Brain microvascular endothelial cell (primary cell): ENCODE measurements at regions not wholly inside any gene's neighbourhood (a gene's known extent, or its start where the extent isn't known, plus 50 kb on each side); places are given as distances from the start of the nearest gene placed in this dataset.

ENCODE experiments used
- DNase-seq: peaks from one replicate; pipeline ENCODE4 v3.0.0-alpha.2; 2020
- H3K27ac ChIP-seq: fragments of 250-450 bp; sonication (Bioruptor Pico); 2 replicates; pipeline ENCODE4 v1.5.1; 2020; ENCODE audit warnings: mild to moderate bottlenecking, moderate library complexity
- H3K27me3 ChIP-seq: fragments of 250-450 bp; sonication (Bioruptor Pico); replicated peaks from 2 replicates; pipeline ENCODE4 v1.5.1; 2020; ENCODE audit warnings: mild to moderate bottlenecking
- H3K36me3 ChIP-seq: fragments of 250-450 bp; sonication (Bioruptor Pico); replicated peaks from 2 replicates; pipeline ENCODE4 v1.5.1; 2020; ENCODE audit warnings: mild to moderate bottlenecking
- H3K4me3 ChIP-seq: 2 replicates; pipeline ENCODE4 v1.5.1; 2011; ENCODE audit warnings: low read depth, mild to moderate bottlenecking, control low read depth, low read length, moderate library complexity
- in situ Hi-C: cut with HindIII; loops from 2 replicates; pipeline ENCODE4 v1.10.0; 2017; ENCODE audit warnings: low sequenced_read_pairs, low pct_ligation_motif_present
- TF ChIP-seq, protein P1 (sequence below): IDR thresholded peaks from 2 replicates; pipeline ENCODE4 v1.5.1; 2011; ENCODE audit warnings: low read depth, mild to moderate bottlenecking, moderate library complexity, low read length, control low read depth, inconsistent platforms; ENCODE audit errors: missing control alignments

DNA sequence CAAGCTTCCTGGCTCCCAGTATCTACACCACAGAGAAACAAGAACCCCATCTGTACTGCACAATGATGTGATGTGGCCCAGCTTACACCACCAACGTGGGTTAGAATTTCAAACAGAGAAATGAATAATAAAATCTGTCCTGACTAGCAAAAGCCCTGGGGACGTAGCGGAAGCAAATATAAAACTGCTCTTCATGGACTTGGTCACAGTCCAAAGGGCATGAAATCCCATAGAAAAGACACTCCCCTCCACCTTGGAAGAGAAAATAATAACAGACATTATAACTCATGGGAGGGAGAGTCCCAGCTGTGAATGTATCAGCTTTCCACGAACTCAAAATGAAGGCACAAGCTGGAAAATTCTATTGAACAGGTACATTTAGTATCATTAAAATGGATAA is 205.3 kb upstream of the GALNT17 start:
- TF ChIP-seq, protein P1, sequence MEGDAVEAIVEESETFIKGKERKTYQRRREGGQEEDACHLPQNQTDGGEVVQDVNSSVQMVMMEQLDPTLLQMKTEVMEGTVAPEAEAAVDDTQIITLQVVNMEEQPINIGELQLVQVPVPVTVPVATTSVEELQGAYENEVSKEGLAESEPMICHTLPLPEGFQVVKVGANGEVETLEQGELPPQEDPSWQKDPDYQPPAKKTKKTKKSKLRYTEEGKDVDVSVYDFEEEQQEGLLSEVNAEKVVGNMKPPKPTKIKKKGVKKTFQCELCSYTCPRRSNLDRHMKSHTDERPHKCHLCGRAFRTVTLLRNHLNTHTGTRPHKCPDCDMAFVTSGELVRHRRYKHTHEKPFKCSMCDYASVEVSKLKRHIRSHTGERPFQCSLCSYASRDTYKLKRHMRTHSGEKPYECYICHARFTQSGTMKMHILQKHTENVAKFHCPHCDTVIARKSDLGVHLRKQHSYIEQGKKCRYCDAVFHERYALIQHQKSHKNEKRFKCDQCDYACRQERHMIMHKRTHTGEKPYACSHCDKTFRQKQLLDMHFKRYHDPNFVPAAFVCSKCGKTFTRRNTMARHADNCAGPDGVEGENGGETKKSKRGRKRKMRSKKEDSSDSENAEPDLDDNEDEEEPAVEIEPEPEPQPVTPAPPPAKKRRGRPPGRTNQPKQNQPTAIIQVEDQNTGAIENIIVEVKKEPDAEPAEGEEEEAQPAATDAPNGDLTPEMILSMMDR: no peak
- no peak overlapping the region for H3K4me3 ChIP-seq
- in situ Hi-C loops: no loop called here

DNA sequence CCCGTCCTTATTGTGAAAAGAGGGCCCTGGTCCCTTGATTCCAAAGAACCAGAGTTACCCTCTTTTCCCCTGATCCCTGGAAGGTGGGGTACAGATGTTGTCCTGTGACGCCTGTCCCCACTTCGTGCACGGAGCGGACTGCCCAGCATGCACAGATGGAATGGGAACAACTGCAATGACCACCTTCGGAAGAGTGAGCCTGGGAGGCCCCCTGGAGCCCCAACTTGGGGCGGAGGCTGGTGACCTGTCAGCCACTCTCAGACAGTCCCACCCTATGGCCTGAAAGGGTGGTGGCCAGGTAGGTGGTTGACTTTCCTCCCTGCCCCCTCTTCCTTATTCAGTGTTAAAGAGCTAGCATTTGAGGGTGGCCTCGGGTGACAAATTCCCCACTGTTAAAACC is 196.6 kb upstream of the GALNT17 start:
- TF ChIP-seq, protein P1: no peak
- in situ Hi-C loops: no loop called here
- no peak for DNase-seq
- H3K27me3 ChIP-seq: no peaks in the 10 kb centered on the region
- no peak overlapping the region for H3K4me3 ChIP-seq
- no peak overlapping the region for H3K27ac ChIP-seq
- no peaks in the 10 kb centered on the region for H3K36me3 ChIP-seq

More for the DNA sequence above, 205.3 kb upstream of the GALNT17 start:
- no peak for DNase-seq
- Histone ChIP-seq H3K36me3 (no peaks in the 10 kb centered on the region), H3K27ac (no peak overlapping the region), H3K27me3 (no peaks in the 10 kb centered on the region)

DNA sequence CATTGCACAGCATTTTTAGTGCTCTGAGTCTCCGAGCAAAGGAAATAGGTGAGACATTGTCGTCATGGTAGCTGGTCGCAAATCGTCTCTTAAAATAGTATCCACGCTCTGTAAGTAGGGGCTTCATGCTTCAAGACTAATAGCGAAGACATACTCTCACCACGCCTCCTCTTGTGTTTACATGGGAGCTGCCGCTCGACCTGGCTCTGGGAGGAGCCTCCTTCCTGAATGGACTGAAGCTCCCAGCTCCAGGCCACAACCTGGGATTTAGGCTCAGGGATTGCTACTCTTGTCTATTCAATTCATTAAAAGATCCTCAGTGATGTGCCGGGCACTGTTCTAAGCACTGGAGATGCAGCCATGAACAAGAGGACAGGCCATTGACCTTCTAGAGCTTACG is 196.1 kb upstream of the GALNT17 start:
- in situ Hi-C loops: no loop called here
- TF ChIP-seq, protein P1: no peak
- Histone ChIP-seq H3K4me3 (no peak overlapping the region), H3K27ac (no peak overlapping the region), H3K36me3 (no peaks in the 10 kb centered on the region), H3K27me3 (no peaks in the 10 kb centered on the region)
- no peak for DNase-seq

DNA sequence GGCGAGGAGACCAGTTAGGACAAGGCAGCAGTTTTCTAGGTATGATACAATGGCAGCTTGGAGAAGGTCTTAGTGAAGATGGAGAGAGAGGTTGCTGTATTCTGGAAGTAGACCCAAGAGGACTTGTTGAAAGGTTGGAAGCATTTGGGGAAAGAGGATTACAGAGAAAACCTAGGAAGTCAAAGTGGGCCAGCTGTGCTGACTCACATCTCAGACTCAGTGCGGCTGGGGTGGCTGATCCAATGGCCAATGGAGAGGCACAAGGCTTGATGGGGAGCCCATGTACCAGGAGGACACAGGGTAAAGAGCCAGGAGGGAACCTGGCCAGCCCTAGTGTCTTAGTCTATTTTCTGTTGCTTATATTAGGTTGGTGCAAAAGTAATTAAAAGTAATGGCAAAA is 194.5 kb upstream of the GALNT17 start:
- in situ Hi-C loops: no loop called here
- no peak for DNase-seq
- no peak overlapping the region for H3K4me3 ChIP-seq
- no peak overlapping the region for H3K27ac ChIP-seq
- H3K27me3 ChIP-seq: no peaks in the 10 kb centered on the region
- TF ChIP-seq, protein P1: no peak
- H3K36me3 ChIP-seq: no peaks in the 10 kb centered on the region

DNA sequence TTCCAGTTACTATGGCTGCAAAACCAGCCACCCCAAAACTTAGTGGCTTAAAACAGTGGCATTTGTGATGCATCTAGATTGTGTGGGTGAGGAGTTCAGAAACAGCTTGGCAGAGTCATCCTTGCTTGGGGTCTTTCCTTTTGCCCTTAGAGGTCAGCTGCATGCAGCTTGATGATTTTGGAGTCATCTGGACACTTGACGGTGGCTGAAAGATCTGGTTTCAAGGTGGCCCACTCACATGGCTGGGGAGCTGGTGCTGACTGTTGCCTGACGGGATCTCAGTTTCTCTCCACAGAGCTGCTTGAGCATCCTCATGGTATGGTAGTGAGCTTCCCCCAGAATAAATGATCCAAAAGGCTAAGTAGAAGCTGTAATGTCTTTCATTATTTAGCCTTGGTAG is 191.3 kb upstream of the GALNT17 start:
- H3K27me3 ChIP-seq: no peaks in the 10 kb centered on the region
- H3K36me3 ChIP-seq: no peaks in the 10 kb centered on the region
- TF ChIP-seq, protein P1: no peak
- in situ Hi-C loops: no loop called here
- H3K4me3 ChIP-seq: no peak overlapping the region
- DNase-seq: no peak
- no peak overlapping the region for H3K27ac ChIP-seq

DNA sequence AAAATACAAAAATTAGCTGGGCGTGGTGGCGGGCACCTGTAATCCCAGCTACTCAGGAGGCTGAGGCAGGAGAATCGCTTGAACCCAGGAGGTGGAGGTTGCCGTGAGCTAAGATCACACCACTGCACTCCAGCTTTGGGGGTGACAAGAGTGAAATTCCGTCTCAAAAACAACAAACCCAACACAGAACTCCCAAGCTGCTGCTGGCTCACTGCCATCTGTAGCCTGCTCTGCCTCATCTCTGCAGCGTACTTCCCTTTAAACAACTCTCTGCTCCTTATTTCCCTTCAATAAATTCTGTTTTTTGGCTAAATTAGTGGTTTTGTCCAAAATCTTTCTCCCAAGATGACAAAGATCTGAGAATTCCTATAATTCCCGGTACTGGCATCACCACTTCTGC is 189.2 kb upstream of the GALNT17 start:
- TF ChIP-seq, protein P1: no peak
- DNase-seq: no peak
- H3K27me3 ChIP-seq: no peaks in the 10 kb centered on the region
- H3K4me3 ChIP-seq: no peak overlapping the region
- no peaks in the 10 kb centered on the region for H3K36me3 ChIP-seq
- in situ Hi-C loops: no loop called here
- H3K27ac ChIP-seq: no peak overlapping the region
